ENCODE measurements at regions not wholly inside any gene's neighbourhood (a gene's known extent, or its start where the extent isn't known, plus 50 kb on each side); places are given as distances from the start of the nearest gene placed in this dataset.

GRCh38 chr7:12764458-12764891, 77.0 kb downstream of the ARL4A start:
- Histone ChIP-seq H3K36me3 (ENCODE audit: control insufficient read depth in 4 of 4, insufficient read depth in 3 of 4, low read depth in 1 of 4, low read length in 3 of 4) (no peaks in the 10 kb centered on the region), H3K4me1 (ENCODE audit: control insufficient read depth in 4 of 4, insufficient read depth in 4 of 4, low read length in 3 of 4) (no peaks in the 10 kb centered on the region), H3K27ac (ENCODE audit: low read depth in 1 of 2, low read length in 2 of 2) (no peak overlapping the region), H3K9me3 (ENCODE audit: control insufficient read depth in 4 of 4, low read length in 3 of 4) (no peaks in the 10 kb centered on the region), H3K4me3 (ENCODE audit: low read depth in 1 of 3, low read length in 3 of 3) (no peak overlapping the region), H3K27me3 (ENCODE audit: control insufficient read depth in 4 of 4, insufficient read depth in 4 of 4, low read length in 3 of 4) (no peaks in the 10 kb centered on the region), H3K9ac (ENCODE audit: low read depth in 1 of 2, low read length in 2 of 2) (no peak overlapping the region)
- TF ChIP-seq YY1 (IDR thresholded peaks at IDR 0.05) (no peak), HNF4G (IDR thresholded peaks at IDR 0.05) (no peak), MAX (IDR thresholded peaks at IDR 0.05) (no peak), SP1 (IDR thresholded peaks at IDR 0.05) (no peak)
- TF ChIP-seq, protein P1, sequence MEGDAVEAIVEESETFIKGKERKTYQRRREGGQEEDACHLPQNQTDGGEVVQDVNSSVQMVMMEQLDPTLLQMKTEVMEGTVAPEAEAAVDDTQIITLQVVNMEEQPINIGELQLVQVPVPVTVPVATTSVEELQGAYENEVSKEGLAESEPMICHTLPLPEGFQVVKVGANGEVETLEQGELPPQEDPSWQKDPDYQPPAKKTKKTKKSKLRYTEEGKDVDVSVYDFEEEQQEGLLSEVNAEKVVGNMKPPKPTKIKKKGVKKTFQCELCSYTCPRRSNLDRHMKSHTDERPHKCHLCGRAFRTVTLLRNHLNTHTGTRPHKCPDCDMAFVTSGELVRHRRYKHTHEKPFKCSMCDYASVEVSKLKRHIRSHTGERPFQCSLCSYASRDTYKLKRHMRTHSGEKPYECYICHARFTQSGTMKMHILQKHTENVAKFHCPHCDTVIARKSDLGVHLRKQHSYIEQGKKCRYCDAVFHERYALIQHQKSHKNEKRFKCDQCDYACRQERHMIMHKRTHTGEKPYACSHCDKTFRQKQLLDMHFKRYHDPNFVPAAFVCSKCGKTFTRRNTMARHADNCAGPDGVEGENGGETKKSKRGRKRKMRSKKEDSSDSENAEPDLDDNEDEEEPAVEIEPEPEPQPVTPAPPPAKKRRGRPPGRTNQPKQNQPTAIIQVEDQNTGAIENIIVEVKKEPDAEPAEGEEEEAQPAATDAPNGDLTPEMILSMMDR (IDR thresholded peaks at IDR 0.05; ENCODE audit: low read depth, low read length, missing input control): no peak
- WGBS: 83% methylated on average over 2 of the region's 2 CpGs
- DNase-seq (ENCODE audit: low spot score): no peak

DNA sequence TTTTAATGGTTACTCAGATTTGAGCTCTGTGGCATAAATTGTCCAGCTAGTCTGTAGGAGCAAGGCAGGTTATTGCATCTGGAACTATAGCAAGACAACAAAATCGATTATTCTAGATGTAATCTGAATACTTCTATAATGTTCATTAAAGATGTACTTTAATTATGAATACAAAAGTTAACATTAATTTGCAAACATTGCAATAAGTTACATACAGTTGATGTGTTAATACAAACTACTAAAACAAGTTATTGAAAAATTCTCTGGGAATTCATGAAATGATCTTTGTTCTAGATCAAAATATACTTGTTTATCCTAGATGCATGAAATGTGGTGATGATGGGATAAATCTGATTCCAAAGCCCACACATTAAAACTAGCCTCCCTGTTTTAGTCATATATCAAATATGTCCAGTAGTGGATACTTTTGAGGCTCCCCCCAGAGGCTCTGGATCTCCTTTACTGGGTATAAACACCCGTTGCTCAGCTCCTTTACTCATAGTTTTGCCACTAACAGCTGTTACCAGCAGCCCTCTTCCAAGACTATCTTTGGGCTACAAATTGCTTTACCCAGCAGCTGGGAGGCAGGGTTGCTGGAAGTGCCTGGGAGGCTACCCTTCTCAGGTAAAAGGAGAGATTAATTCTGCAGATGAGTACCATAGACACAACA, 78.1 kb downstream of the ARL4A start:
- no peak for DNase-seq (ENCODE audit: low spot score)
- no peaks in the 10 kb centered on the region for H3K36me3 ChIP-seq (ENCODE audit: control insufficient read depth in 4 of 4, insufficient read depth in 3 of 4, low read depth in 1 of 4, low read length in 3 of 4)
- no peaks in the 10 kb centered on the region for H3K9me3 ChIP-seq (ENCODE audit: control insufficient read depth in 4 of 4, low read length in 3 of 4)
- no peak overlapping the region for H3K4me3 ChIP-seq (ENCODE audit: low read depth in 1 of 3, low read length in 3 of 3)
- WGBS: 80% methylated on average over 2 of the region's 2 CpGs
- no peak overlapping the region for H3K9ac ChIP-seq (ENCODE audit: low read depth in 1 of 2, low read length in 2 of 2)
- no peak overlapping the region for H3K27ac ChIP-seq (ENCODE audit: low read depth in 1 of 2, low read length in 2 of 2)
- TF ChIP-seq FOXA2 (IDR thresholded peaks at IDR 0.05) (no peak), NR2F2 (IDR thresholded peaks at IDR 0.05) (no peak), JUND (IDR thresholded peaks at IDR 0.05) (no peak), HNF4G (IDR thresholded peaks at IDR 0.05) (no peak), YY1 (IDR thresholded peaks at IDR 0.05) (no peak), FOXA1 (IDR thresholded peaks at IDR 0.05) (no peak), SP1 (IDR thresholded peaks at IDR 0.05) (no peak), HNF4A (conservative IDR thresholded peaks at IDR 0.05) (no peak), TAF1 (conservative IDR thresholded peaks at IDR 0.05) (no peak), GABPA (IDR thresholded peaks at IDR 0.05 in 1 of 2, conservative IDR thresholded peaks at IDR 0.05 in 1 of 2) (no peak), RXRA (IDR thresholded peaks at IDR 0.05) (no peak), RAD21 (IDR thresholded peaks at IDR 0.05) (no peak), EGR1 (IDR thresholded peaks at IDR 0.05; ENCODE audit: low read depth in 2 of 2) (no peak), MAX (IDR thresholded peaks at IDR 0.05) (no peak)
- TF ChIP-seq, protein P2, sequence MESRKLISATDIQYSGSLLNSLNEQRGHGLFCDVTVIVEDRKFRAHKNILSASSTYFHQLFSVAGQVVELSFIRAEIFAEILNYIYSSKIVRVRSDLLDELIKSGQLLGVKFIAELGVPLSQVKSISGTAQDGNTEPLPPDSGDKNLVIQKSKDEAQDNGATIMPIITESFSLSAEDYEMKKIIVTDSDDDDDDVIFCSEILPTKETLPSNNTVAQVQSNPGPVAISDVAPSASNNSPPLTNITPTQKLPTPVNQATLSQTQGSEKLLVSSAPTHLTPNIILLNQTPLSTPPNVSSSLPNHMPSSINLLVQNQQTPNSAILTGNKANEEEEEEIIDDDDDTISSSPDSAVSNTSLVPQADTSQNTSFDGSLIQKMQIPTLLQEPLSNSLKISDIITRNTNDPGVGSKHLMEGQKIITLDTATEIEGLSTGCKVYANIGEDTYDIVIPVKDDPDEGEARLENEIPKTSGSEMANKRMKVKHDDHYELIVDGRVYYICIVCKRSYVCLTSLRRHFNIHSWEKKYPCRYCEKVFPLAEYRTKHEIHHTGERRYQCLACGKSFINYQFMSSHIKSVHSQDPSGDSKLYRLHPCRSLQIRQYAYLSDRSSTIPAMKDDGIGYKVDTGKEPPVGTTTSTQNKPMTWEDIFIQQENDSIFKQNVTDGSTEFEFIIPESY (IDR thresholded peaks at IDR 0.05): no peak
- TF ChIP-seq, protein P1 (IDR thresholded peaks at IDR 0.05; ENCODE audit: low read depth, low read length, missing input control): no peak
- TF ChIP-seq, protein P3, sequence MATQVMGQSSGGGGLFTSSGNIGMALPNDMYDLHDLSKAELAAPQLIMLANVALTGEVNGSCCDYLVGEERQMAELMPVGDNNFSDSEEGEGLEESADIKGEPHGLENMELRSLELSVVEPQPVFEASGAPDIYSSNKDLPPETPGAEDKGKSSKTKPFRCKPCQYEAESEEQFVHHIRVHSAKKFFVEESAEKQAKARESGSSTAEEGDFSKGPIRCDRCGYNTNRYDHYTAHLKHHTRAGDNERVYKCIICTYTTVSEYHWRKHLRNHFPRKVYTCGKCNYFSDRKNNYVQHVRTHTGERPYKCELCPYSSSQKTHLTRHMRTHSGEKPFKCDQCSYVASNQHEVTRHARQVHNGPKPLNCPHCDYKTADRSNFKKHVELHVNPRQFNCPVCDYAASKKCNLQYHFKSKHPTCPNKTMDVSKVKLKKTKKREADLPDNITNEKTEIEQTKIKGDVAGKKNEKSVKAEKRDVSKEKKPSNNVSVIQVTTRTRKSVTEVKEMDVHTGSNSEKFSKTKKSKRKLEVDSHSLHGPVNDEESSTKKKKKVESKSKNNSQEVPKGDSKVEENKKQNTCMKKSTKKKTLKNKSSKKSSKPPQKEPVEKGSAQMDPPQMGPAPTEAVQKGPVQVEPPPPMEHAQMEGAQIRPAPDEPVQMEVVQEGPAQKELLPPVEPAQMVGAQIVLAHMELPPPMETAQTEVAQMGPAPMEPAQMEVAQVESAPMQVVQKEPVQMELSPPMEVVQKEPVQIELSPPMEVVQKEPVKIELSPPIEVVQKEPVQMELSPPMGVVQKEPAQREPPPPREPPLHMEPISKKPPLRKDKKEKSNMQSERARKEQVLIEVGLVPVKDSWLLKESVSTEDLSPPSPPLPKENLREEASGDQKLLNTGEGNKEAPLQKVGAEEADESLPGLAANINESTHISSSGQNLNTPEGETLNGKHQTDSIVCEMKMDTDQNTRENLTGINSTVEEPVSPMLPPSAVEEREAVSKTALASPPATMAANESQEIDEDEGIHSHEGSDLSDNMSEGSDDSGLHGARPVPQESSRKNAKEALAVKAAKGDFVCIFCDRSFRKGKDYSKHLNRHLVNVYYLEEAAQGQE (IDR thresholded peaks at IDR 0.05): no peak
- TF ChIP-seq, protein P4, sequence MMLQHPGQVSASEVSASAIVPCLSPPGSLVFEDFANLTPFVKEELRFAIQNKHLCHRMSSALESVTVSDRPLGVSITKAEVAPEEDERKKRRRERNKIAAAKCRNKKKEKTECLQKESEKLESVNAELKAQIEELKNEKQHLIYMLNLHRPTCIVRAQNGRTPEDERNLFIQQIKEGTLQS (IDR thresholded peaks at IDR 0.05): no peak
- peaks cover 2 to 10% (median 7%) of the 10 kb centered on the region in 4 donors for H3K4me1 ChIP-seq (ENCODE audit: control insufficient read depth in 4 of 4, insufficient read depth in 4 of 4, low read length in 3 of 4)
- no peaks in the 10 kb centered on the region for H3K27me3 ChIP-seq (ENCODE audit: control insufficient read depth in 4 of 4, insufficient read depth in 4 of 4, low read length in 3 of 4)

Measured in liver (tissue), 8 donors.